ENCODE measurements at regions not wholly inside any gene's neighbourhood (a gene's known extent, or its start where the extent isn't known, plus 50 kb on each side); places are given as distances from the start of the nearest gene placed in this dataset.
"Not testable (repeated sequence)": the region's sequence is repeated elsewhere in the genome, so short reads cannot be mapped to it uniquely, and the experiment has no call there.

DNA sequence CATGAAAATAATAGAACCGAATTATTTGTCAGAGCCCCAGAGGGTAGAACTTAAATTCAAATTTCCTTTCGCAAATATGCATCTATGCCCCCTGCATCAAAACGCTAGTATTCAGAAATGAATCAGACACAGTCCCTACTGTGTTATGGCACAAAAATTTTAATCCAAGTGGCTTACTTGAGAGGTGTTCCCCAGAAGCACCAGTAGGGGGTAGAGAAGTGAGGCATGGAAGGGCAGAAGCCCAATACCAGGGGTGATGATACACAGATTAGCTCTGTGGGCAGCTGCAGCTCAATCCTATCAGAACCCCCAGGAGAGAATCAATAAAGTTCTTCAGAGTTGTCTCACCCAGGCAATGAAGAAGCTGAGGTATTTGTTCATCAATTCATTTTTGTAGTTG is 342.2 kb downstream of the OMA1 start:
- Mint-ChIP-seq H3K27ac (no peak overlapping the region), H3K36me3 (no peaks in the 10 kb centered on the region), H3K9me3 (no peaks in the 10 kb centered on the region)
- DNase-seq (ENCODE audit: low spot score in 2 of 2): no peak
- no peak for ATAC-seq

DNA sequence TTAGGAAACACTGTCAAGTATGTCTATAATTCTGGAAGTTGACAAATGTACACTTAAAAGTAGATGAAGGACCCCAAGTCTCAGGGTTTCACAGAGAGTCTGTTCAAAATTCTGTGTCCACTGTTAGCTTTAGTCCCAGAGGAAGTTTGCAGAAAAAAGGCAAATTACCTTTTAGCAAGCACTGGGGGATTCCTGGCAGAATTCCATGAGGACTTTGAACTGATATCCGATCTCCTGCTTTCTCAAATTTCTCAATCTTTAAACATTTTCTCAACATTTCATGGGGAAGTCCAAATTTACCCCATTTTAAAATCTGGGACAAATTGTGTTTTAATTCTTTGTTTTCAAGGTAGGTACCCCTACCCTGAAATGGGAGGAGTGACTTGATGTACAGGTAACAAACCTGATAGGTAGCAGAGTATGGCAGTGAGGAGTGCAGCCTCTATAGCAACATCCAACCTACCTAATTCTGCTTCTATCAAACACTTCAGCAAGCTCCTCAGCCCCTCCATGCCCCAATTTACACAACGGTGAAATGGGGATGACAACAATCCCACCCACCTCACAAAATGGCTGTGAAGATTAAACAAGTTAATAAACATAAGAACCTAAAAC is 344.9 kb downstream of the OMA1 start:
- DNase-seq (ENCODE audit: low spot score in 2 of 2) (no peak), ATAC-seq (no peak)
- H3K27ac Mint-ChIP-seq: no peak overlapping the region
- H3K9me3 Mint-ChIP-seq: no peaks in the 10 kb centered on the region
- H3K36me3 Mint-ChIP-seq: no peaks in the 10 kb centered on the region

DNA sequence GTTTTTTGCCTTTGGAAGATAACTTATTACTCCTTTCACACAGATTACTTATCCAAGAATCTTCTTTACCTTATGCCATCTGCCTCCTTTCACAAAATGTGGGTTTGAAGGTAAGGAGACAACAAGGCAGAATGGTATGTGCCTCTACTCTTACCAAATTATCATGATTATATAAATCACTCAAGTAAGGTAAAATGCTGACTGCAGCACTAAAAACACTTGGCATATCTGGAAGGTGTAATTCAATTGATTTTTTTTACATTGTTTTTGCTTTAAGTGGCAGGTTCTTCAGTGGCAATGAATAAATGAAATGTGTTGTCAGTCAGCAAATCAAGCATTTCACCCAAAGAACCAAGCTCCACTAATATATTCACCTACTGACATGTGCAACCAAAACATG is 346.1 kb downstream of the OMA1 start:
- no peaks in the 10 kb centered on the region for H3K36me3 Mint-ChIP-seq
- H3K27ac Mint-ChIP-seq: no peak overlapping the region
- no peak for ATAC-seq
- H3K9me3 Mint-ChIP-seq: no peaks in the 10 kb centered on the region
- DNase-seq (ENCODE audit: low spot score in 2 of 2): no peak

DNA sequence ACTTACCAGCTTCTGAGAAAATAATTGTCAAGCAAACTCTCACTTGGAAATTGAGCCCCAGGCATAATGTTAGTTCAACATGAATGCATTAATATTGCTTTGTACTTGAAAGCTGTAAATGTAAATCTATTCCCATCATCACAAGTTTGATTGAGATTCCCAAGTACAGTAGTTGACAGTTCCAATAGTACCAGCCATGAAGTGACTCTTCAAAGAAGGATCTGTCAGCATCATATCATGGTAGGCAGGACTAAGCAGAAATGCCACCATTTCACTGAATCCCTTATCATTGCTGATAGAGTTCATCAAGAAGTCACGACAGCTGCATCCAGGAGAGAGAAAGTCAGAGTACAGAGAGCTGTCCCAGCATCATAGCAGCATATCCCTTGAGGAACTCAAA is 348.7 kb downstream of the OMA1 start:
- no peaks in the 10 kb centered on the region for H3K9me3 Mint-ChIP-seq
- no peak overlapping the region for H3K27ac Mint-ChIP-seq
- ATAC-seq (no peak), DNase-seq (ENCODE audit: low spot score in 2 of 2) (no peak)
- no peaks in the 10 kb centered on the region for H3K36me3 Mint-ChIP-seq

DNA sequence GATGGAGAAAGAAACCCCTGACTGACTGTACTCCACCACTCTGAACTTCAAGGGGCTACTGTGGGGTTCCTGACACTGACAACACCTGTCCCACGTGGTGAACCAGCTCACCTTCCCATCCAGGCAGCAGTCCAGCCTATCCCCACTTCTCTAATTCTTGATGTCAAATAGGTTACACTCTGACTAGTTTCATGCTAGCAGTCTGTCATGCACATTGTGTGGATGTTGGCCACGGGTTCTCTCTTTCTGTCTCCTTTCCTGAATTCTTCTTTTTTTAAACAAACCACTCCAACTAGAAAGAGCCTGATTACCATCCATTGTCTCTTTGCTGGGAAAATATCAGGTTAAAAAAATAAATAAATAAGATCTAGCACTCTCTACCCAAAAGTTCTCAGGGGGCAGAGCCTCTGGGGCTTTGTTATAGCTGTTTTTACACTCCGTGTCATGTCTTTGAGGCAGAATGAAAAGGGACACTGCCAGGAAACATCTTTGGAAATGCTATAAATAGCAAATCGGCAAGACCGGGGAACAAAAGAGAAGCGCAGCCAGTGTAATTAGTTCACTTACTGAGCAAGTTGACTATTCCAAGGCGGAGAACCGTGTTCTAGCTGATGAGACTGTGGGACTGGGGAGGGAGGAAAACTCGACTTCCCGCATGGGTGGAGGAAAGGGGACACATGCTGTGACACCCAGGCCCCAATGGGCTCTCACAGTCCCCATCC is 356.1 kb downstream of the OMA1 start:
- Mint-ChIP-seq H3K36me3 (no peaks in the 10 kb centered on the region), H3K9me3 (no peaks in the 10 kb centered on the region), H3K27ac (peak overlapping the region in 1 of 2 donors; percentile 63)
- ATAC-seq (no peak), DNase-seq (ENCODE audit: low spot score in 2 of 2) (no peak)

DNA sequence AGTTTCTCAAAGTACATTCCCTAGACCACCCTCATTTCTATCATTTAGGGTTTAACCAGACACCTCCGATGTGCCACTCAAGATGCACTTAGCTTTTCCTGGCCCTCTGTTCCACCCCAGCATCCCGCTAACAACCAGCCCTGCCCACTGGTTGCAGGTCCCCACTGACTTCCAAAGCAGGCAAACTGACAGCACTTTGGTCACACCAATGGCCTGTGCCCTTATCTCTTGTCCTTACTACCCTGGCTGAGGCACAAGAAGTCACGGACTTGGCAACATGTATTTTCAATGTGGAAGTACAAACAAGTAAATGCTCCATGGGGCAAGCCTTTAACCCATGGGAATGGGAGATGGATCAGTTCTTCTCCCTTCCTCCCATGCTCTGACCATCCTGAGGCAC is 357.1 kb downstream of the OMA1 start:
- H3K27ac Mint-ChIP-seq: no peak overlapping the region
- no peaks in the 10 kb centered on the region for H3K36me3 Mint-ChIP-seq
- ATAC-seq: no peak
- no peak for DNase-seq (ENCODE audit: low spot score in 2 of 2)
- H3K9me3 Mint-ChIP-seq: peaks cover 0 to 3% of the 10 kb centered on the region in 2 donors

DNA sequence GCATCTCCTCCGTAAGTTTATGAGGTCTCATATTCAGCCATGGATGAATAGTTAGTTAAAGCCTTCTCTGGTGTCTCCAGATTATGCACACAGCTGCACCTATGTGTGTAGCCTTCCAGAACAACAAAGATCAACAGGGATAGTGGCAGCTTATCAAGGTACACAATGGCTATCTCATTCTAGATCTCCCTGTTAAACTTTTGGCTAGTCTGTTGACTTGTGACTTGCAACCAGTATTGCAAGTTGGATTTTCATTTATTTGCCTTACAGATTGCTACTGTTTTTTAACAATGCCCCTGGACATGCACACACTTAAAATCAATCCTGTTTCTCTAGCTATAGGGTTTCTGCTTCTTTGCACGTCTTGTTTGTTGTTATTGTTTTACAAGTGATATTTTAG is 363.2 kb downstream of the OMA1 start:
- Mint-ChIP-seq H3K36me3 (peaks cover 7 to 11% of the 10 kb centered on the region in 2 donors), H3K27ac (no peak overlapping the region), H3K9me3 (peaks cover 16 to 19% of the 10 kb centered on the region in 2 donors)
- ATAC-seq (no peak), DNase-seq (ENCODE audit: low spot score in 2 of 2) (no peak)

DNA sequence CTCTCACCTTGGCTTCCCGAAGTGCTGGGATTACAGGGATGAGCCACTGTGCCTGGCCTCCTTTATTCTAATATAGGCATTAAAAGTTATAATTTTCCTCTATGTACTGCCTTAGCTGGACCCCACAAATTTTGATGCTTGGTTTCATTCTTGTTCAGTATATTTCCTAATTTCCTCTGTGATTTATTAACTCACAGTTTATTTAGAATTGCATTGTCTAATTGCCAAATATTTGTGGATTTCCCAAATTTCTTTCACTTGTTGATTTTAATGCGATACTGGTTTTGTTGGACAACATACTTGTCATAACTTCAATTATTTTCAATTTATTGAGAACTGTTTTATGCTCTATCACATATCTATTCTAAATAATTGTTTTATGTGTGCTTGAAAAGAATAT is 366.0 kb downstream of the OMA1 start:
- Mint-ChIP-seq H3K9me3 (peaks cover 16 to 19% of the 10 kb centered on the region in 2 donors), H3K36me3 (peaks cover 7 to 11% of the 10 kb centered on the region in 2 donors), H3K27ac (no peak overlapping the region)
- DNase-seq (ENCODE audit: low spot score in 2 of 2): no peak
- ATAC-seq: no peak

DNA sequence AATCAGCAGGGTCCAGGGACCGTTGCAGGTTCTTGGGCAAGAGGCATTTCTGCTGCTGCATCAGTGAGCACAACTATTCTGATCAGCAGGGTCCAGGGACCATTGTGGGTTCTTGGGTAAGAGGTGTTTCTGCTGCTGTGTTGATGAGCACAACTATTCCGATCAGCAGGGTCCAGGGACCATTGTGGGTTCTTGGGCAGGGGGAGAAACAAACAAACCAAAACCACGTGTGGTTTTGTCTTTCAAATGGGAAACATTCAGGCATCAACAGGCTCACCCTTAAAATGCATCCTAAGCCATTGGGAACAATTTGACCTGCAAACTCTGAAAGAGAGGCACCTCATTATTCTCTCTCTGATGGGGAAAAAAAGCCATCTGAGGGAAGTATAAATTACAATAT is 377.4 kb downstream of the OMA1 start:
- H3K27ac Mint-ChIP-seq; H3K36me3 Mint-ChIP-seq; DNase-seq (ENCODE audit: low spot score in 2 of 2); ATAC-seq: not testable (repeated sequence)
- H3K9me3 Mint-ChIP-seq: peaks cover 0 to 14% of the 10 kb centered on the region in 2 donors

DNA sequence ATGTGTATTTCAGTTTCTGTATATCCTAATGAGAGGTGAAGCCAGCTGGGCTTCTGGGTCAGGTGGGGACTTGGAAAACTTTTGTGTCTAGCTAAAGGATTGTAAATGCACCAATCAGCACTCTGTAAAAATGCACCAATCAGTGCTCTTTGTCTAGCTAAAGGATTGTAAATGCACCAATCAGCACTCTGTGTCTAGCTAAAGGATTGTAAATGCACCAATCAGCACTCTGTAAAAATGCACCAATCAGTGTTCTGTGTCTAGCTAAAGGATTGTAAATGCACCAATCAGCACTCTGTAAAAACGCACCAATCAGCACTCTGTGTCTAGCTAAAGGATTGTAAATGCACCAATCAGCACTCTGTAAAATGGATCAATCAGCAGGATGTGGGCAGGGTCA is 379.4 kb downstream of the OMA1 start:
- H3K36me3 Mint-ChIP-seq; ATAC-seq; H3K9me3 Mint-ChIP-seq; H3K27ac Mint-ChIP-seq; DNase-seq (ENCODE audit: low spot score in 2 of 2): not testable (repeated sequence)

DNA sequence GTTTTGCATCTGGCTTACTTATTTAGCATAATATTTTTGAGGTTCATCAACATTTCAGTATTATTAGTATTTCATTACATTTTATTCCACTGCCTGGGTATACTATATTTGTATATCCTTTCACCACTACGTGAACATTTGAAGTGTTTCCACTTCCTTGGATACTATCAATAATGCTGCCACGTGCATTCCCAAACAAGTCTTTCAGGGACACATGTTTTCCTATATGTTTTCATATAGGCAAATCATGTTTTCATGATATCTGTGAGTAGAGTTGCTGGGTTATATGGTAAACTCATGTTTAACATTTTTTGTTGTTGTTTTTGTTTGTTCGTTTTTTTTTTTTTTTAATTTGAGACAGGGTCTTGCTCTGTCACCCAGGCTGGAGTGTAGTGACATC is 380.1 kb downstream of the OMA1 start:
- ATAC-seq: no peak
- DNase-seq (ENCODE audit: low spot score in 2 of 2): no peak
- H3K9me3 Mint-ChIP-seq: peaks cover 0 to 6% of the 10 kb centered on the region in 2 donors
- peaks cover 0 to 5% of the 10 kb centered on the region in 2 donors for H3K36me3 Mint-ChIP-seq
- no peak overlapping the region for H3K27ac Mint-ChIP-seq

DNA sequence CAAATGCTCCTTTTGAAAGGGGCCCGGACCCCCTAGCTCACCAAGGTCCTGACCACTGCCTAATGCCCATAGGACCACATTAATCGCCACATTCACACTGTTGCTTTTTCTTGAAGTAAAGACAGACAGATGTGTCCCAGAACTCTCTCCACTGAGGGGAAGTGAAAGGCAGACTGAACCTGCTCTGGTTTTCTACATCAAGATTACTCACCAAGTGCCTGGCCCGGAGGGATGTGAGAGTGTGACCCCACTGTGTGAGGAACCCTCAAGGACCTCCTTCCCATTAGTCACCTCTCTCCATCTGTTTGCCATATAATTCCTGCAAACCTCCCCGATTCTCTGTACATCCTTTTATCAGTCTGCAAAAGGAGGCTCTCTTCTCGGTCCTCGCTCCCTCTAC is 381.5 kb downstream of the OMA1 start:
- Mint-ChIP-seq H3K27ac (no peak overlapping the region), H3K36me3 (peaks cover 0 to 5% of the 10 kb centered on the region in 2 donors), H3K9me3 (peaks cover 0 to 6% of the 10 kb centered on the region in 2 donors)
- DNase-seq (ENCODE audit: low spot score in 2 of 2) (no peak), ATAC-seq (no peak)

DNA sequence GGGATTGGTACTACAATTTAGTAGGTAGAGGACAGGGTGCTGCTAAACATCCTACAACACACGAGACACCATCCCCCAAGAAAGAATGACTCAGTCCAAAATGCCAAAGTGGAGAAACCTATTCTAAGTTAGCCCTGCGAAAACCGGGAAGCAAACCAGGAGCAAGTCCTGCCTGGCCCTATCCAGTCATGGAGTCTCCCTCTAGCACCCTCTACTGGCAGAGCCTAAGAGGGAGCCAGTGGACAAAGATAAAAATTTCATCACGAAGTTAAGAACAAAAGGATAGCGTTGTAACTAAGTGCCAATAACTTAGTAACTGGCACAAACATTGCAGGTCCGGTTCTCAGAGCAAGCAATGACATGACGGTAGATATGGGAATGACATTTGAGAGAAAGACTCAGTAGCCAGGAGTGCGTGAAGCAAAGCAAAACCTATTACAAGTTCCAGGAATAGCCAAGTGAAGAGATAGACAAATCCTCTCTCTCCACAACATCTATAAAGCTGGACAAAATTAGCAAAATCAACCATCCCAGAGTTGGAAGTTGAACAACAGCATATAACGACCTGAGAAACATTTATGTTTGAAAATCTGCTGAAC is 383.5 kb downstream of the OMA1 start:
- peak in 1 of 2 donors; percentile 33 for DNase-seq (ENCODE audit: low spot score in 2 of 2)
- ATAC-seq: peak; percentile 13 to 35

DNA sequence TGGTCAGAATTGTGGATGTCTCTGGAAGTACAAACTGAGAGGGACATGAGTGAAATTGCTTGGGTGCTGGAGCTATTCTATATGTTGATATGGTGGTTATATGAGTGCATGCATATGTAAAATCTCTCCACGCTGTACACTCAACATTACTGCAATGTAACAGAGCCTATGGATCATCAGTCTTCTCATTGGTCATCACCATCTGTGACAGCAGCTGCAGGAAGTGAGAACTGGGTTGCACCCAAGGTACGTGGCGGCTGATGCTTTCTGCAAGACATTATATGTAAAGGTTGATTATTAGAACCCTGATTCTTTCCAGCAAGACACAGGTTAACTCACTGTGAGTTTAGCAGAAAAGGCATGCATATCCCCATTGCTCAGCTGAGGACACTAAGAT is 387.1 kb downstream of the OMA1 start:
- ATAC-seq: no peak
- Mint-ChIP-seq H3K9me3 (no peaks in the 10 kb centered on the region), H3K36me3 (no peaks in the 10 kb centered on the region), H3K27ac (no peak overlapping the region)
- no peak for DNase-seq (ENCODE audit: low spot score in 2 of 2)

More for the DNA sequence above, 383.5 kb downstream of the OMA1 start:
- Mint-ChIP-seq H3K27ac (no peak overlapping the region), H3K9me3 (no peaks in the 10 kb centered on the region), H3K36me3 (no peaks in the 10 kb centered on the region)

DNA sequence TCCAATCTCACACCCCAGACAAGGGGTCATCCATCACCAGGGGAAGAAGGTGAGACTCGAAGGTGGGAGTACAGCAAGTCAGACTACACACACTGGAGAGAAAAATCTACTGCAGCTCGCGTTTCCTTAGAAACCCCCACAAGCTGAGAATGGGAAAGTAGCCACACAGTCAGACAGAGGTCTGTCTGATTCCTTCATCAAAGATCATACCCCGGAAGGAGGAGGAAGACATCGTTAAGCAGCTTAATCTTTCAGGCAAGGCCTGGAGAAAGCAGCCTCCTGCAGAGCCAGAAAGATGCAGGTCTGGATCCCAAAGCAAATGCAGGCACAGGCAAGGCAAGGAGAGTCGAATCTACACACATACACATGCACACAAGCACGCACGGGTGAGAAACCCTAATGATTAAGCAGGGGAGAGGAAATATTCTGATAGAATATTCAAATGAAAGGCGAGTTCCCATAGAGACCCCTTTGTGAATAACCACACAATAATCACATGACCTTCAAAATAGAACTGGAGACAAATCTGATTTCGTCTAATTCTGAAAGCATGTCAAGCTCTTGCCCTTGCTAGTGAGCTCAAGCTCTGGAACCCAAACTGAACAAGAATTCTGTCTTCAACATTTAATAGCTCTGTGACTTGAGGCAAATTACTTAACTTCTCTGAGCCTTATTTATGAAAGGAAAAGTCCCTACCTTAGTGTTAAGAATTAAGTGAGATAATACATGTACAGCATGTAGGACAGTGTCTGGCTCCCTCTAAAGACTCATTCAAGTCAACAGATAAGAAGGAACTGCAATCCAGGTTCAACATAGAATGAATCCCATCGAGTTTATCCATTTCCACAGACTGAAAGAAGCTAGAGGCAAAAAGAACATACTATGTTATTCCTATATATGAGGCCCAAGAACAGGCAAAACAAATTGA is 387.8 kb downstream of the OMA1 start:
- no peak overlapping the region for H3K27ac Mint-ChIP-seq
- no peaks in the 10 kb centered on the region for H3K9me3 Mint-ChIP-seq
- H3K36me3 Mint-ChIP-seq: no peaks in the 10 kb centered on the region
- ATAC-seq (no peak), DNase-seq (ENCODE audit: low spot score in 2 of 2) (no peak)

DNA sequence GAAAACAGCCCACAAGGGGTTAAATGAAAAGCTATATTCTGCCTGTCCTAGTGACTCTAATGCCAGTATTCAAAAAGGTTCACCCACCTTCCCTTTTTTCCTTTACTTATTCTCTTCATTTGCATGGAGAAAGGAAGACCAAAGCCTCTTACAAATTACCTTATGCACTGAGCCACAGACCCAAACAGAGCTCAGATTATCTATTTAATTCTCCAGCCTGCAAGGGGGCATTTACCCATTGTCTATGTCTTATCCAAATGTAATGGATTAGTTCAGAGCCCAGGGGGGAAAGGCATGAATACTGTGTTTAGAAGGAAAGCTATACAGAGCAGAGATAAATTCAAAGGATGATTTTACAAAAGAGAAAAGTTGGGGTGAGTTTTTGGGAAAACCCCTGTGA is 388.5 kb downstream of the OMA1 start:
- Mint-ChIP-seq H3K27ac (no peak overlapping the region), H3K36me3 (no peaks in the 10 kb centered on the region), H3K9me3 (no peaks in the 10 kb centered on the region)
- DNase-seq (ENCODE audit: low spot score in 2 of 2) (no peak), ATAC-seq (no peak)

DNA sequence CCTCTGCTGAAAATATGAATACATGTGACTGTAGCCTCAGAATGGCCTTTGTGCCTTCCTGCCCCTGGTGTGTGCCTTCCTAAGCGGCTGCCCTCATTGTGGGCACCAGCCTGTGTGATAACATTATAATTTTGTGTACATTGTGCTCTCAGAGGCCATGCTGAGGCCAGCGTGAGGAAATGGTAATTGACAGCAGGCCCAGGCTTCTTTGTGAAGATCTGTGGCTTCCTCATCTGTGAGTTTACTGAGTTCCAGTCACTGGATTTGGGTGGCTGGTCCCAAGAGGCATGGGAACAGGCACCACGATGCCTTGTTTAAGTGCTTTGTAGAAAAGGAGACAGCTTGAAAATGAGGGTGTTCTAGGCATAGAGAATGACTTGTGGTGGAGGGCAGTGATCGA is 389.3 kb downstream of the OMA1 start:
- Mint-ChIP-seq H3K36me3 (no peaks in the 10 kb centered on the region), H3K9me3 (no peaks in the 10 kb centered on the region), H3K27ac (no peak overlapping the region)
- no peak for ATAC-seq
- no peak for DNase-seq (ENCODE audit: low spot score in 2 of 2)

Data from activated naive CD4-positive, alpha-beta T cell treated with anti-CD3 and anti-CD28 coated beads, Interleukin-2, amount 50 U/mL, for 72 hours (primary cell).